Hematopoietic multipotent progenitor cell treated with erythropoietin and hydrocortisone succinate and interleukin-3 and kit ligand, for 6 days (in vitro differentiated cells): ENCODE measurements at regions not wholly inside any gene's neighbourhood (a gene's known extent, or its start where the extent isn't known, plus 50 kb on each side); places are given as distances from the start of the nearest gene placed in this dataset.

Source experiments
- DNase-seq: peaks from one replicate; pipeline ENCODE4 v3.0.0-alpha.2; 2015

- DNase-seq: no peak
These were observed 106.9 kb upstream of the BET1 start for GRCh38 chr7:94111009-94111408.

- no peak for DNase-seq
These were observed 111.2 kb upstream of the BET1 start for GRCh38 chr7:94115316-94115715.

GRCh38 chr7:94123136-94123535 lies 119.0 kb upstream of the BET1 start:
- DNase-seq: no peak

- DNase-seq: no peak
These were observed 122.9 kb upstream of the BET1 start for GRCh38 chr7:94127026-94127425.

- DNase-seq: no peak
These were observed 123.9 kb upstream of the BET1 start for GRCh38 chr7:94128072-94128471.

GRCh38 chr7:94129443-94130140 lies 125.4 kb upstream of the BET1 start:
- no peak for DNase-seq

GRCh38 chr7:94130716-94131115 lies 126.6 kb upstream of the BET1 start:
- no peak for DNase-seq

GRCh38 chr7:94133460-94133859 lies 129.3 kb upstream of the BET1 start:
- no peak for DNase-seq

GRCh38 chr7:94135180-94135579 lies 131.0 kb upstream of the BET1 start:
- no peak for DNase-seq

- DNase-seq: no peak
These were observed 138.1 kb upstream of the BET1 start for GRCh38 chr7:94142281-94142680.

- DNase-seq: no peak
These were observed 141.4 kb upstream of the BET1 start for GRCh38 chr7:94145602-94146001.

GRCh38 chr7:94146408-94146807 lies 142.3 kb upstream of the BET1 start:
- no peak for DNase-seq

GRCh38 chr7:94149789-94150545 lies 145.8 kb upstream of the BET1 start:
- no peak for DNase-seq

GRCh38 chr7:94154182-94154581 lies 150.0 kb upstream of the BET1 start:
- no peak for DNase-seq

GRCh38 chr7:94154858-94155257 lies 150.7 kb upstream of the BET1 start:
- no peak for DNase-seq

GRCh38 chr7:94157659-94158306 lies 153.6 kb upstream of the BET1 start:
- DNase-seq: peak; percentile 48

- peak; percentile 29 for DNase-seq
These were observed 156.7 kb upstream of the BET1 start for GRCh38 chr7:94160719-94161435.

- DNase-seq: no peak
These were observed 157.3 kb upstream of the BET1 start for GRCh38 chr7:94161476-94161875.

- DNase-seq: no peak
These were observed 165.5 kb upstream of the BET1 start for GRCh38 chr7:94169682-94170081.

GRCh38 chr7:94170836-94171235 lies 166.7 kb upstream of the BET1 start:
- DNase-seq: no peak

- DNase-seq: no peak
These were observed 169.3 kb upstream of the BET1 start for GRCh38 chr7:94173436-94173835.

- no peak for DNase-seq
These were observed 170.2 kb upstream of the BET1 start for GRCh38 chr7:94174375-94174774.

GRCh38 chr7:94174956-94175355 lies 170.8 kb upstream of the BET1 start:
- no peak for DNase-seq
